ENCODE measurements at regions not wholly inside any gene's neighbourhood (a gene's known extent, or its start where the extent isn't known, plus 50 kb on each side); places are given as distances from the start of the nearest gene placed in this dataset.
"Not testable (repeated sequence)": the region's sequence is repeated elsewhere in the genome, so short reads cannot be mapped to it uniquely, and the experiment has no call there.

DNA sequence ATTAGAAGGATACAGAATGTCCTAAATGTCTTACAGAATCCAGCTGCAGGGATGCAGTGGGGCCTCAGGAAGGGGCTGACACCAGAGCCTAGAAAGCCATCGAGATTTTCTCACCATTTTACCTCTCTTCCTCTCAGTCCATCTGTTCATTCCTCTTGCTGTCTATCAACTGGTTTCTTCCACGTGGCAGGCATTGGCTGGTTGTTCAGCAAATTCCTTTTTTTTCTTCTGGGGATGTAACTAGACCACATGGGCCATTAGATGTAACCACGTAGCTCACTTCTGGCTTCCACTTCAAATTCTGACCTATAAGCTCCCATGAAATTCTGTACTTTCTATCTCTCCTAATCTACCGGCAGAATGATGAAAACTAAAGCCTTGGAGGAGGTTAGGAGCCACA, 93.6 kb upstream of the MTAP start:
- peak; percentile 88 for DNase-seq

DNA sequence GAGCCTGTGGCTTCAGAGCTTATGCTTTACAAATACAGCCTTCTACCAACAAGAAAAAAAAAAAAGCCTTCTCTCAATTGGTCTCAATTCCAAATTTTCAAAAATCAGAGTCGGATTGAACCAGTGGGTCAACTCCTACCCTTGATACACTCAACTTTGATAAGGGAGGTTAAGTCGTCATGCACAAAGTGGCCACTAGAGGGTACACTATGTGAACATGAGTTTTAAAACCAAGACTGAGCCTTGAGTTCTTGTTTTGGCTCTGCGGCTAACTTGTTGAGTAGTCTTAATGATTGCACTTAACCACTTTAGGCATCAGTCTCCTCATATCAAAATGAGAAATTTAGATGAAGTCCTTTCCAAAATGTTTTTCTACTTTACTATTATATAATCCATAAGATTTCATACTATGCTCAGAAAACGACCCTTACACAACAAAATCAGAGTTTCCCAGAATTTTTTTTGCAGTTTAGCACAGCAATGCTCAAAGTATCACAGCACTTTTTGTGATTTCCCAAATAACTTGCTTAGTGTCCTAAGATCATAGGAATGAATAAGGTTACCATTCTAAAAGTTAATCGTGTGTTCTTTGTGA, 92.9 kb upstream of the MTAP start:
- DNase-seq, result peak; percentile 60

- peak; percentile 61 for DNase-seq
Observed at GRCh38 chr9:21710548-21711191, 91.8 kb upstream of the MTAP start.

- peak; percentile 74 for DNase-seq
Observed at GRCh38 chr9:21711504-21711903, 90.9 kb upstream of the MTAP start.

GRCh38 chr9:21715408-21715807, 87.0 kb upstream of the MTAP start:
- no peak for DNase-seq

- no peak for DNase-seq
Observed at GRCh38 chr9:21720758-21721157, 81.7 kb upstream of the MTAP start.

DNA sequence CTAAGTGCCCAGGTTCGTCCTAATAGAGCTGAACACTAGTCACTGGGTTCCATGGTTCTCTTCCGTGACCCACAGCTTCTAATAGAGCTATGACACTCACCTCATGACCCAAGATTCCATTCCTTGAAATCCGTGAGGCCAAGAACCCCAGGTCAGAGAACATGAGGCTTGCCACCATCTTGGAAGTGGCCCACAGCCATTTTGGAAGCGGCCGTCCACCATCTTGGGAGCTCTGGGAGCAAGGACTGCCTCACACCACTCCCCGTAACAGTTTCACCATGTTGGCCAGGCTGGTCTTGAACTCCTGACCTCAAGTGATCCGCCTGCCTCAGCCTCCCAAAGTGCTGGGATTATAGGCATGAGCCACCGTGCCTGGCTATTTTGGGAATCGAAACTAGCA, 75.0 kb upstream of the MTAP start:
- not testable (repeated sequence) for DNase-seq

DNA sequence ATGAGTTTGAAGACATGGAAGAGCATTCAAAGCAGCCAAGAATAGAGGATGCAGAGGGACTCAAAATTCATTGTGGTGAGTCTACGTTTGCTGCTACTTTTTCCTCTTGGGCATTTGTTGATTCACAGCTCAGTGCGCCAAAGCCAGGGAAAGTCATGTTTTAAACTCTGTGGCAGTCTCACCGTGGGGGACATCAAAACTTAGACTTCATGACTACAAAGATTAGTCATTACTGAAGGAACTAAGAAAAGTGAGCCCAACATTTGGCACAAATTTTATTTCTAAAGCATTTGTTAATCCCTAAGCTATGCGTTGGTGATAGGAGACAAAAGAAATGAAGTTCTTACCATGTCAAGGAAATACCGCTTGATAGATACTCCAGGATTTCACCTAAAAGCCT, 73.7 kb upstream of the MTAP start:
- DNase-seq, result peak; percentile 92

- DNase-seq, result peak; percentile 67
Observed at GRCh38 chr9:21729648-21730047, 72.8 kb upstream of the MTAP start.

- DNase-seq, result no peak
Observed at GRCh38 chr9:21730899-21731298, 71.5 kb upstream of the MTAP start.

GRCh38 chr9:21741151-21741550, 61.3 kb upstream of the MTAP start:
- peak; percentile 54 for DNase-seq

DNA sequence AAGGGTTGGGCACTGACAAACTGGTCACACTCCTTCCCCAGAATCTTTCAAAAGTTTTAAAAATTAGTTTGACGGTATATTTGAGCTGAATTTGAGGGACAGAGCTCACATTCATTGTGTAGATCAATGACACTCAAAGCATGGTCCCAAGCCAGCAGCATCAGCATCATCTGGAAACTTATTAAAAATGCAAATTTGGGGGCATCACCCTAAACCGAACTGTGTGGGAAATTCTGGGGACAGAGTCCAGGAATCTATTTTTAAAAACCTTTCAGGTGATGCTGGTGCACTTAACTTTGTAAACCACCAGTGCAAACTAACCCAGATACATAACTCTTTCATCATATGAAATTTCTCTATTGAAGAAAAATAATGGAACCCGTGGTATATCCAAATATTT, 58.1 kb upstream of the MTAP start:
- no peak for DNase-seq

GRCh38 chr9:21744841-21745240, 57.6 kb upstream of the MTAP start:
- peak; percentile 87 for DNase-seq

DNA sequence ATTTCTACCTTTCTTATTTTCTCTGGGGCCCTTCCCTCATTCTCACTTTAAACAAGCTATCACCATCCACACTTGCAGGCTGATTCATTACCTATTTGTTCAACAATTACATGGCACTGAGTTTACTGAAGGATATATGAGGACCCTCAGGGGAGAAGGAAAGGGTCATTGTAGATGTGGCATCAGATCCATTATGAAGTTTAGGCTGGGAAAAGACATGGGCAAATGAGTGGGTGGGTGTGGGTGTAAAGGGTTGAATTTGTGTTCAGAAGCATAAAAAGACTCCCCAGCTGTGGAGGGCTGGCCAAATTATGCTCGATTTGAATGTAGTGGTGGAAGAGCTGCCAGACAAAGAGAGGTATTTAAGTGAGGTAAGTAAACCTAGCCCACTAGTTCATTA, 55.9 kb upstream of the MTAP start:
- no peak for DNase-seq

GRCh38 chr9:21747175-21747574, 55.3 kb upstream of the MTAP start:
- peak; percentile 93 for DNase-seq

- peak; percentile 48 for DNase-seq
Observed at GRCh38 chr9:21750021-21750735, 52.3 kb upstream of the MTAP start.

GRCh38 chr9:21751998-21752397, 50.4 kb upstream of the MTAP start:
- DNase-seq, result no peak

All from fibroblast of upper back skin (primary cell).